ENCODE measurements at regions not wholly inside any gene's neighbourhood (a gene's known extent, or its start where the extent isn't known, plus 50 kb on each side); places are given as distances from the start of the nearest gene placed in this dataset.

DNA sequence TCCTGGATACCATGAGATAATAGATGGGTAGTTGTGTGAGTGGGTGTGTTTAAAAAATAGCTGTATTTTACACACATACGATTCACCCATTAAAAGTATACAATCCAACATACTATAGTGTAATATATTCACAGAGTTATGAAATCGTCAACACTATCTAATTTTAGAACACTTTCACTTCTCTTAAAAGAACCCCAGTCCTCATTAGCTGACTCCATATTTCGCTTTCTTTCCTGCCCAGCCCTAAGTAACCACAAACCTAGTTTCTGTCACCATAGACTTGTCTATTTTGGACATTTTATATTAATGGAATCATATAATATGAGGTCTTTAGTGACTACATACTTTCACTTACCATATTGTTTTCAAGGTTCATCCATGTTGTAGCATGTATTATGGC, 63.8 kb upstream of the S1PR3 start:
- TF ChIP-seq, protein P1, sequence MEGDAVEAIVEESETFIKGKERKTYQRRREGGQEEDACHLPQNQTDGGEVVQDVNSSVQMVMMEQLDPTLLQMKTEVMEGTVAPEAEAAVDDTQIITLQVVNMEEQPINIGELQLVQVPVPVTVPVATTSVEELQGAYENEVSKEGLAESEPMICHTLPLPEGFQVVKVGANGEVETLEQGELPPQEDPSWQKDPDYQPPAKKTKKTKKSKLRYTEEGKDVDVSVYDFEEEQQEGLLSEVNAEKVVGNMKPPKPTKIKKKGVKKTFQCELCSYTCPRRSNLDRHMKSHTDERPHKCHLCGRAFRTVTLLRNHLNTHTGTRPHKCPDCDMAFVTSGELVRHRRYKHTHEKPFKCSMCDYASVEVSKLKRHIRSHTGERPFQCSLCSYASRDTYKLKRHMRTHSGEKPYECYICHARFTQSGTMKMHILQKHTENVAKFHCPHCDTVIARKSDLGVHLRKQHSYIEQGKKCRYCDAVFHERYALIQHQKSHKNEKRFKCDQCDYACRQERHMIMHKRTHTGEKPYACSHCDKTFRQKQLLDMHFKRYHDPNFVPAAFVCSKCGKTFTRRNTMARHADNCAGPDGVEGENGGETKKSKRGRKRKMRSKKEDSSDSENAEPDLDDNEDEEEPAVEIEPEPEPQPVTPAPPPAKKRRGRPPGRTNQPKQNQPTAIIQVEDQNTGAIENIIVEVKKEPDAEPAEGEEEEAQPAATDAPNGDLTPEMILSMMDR (IDR thresholded peaks at IDR 0.05), result no peak
- no peak for TF ChIP-seq POLR2A (IDR thresholded peaks at IDR 0.05)

Data from body of pancreas (tissue), 4 donors.